T-helper 2 cell treated with Interferon-gamma antibody and Interleukin-4, amounts not matched to agents 5 μg/mL and 100 μg/mL, for 36 hours (primary cell): ENCODE measurements at regions not wholly inside any gene's neighbourhood (a gene's known extent, or its start where the extent isn't known, plus 50 kb on each side); places are given as distances from the start of the nearest gene placed in this dataset.
"Not testable (repeated sequence)": the region's sequence is repeated elsewhere in the genome, so short reads cannot be mapped to it uniquely, and the experiment has no call there.

Experiments
- DNase-seq: peaks from one replicate; pipeline ENCODE4 v3.0.0; 2021; ENCODE audit warnings: low spot score
- H3K27ac Mint-ChIP-seq: one replicate; pipeline ENCODE4 v1.8.0; 2021; ENCODE audit warnings: mild to moderate bottlenecking, mixed read lengths
- H3K27me3 Mint-ChIP-seq: one replicate; pipeline ENCODE4 v1.8.0; 2021; ENCODE audit warnings: low read depth, mixed read lengths
- H3K36me3 Mint-ChIP-seq: one replicate; pipeline ENCODE4 v1.8.0; 2021; ENCODE audit warnings: low read depth, mixed read lengths
- H3K4me1 Mint-ChIP-seq: one replicate; pipeline ENCODE4 v1.8.0; 2021; ENCODE audit warnings: low read depth, mixed read lengths
- H3K4me3 Mint-ChIP-seq: one replicate; pipeline ENCODE4 v1.8.0; 2022; ENCODE audit warnings: mild to moderate bottlenecking, moderate library complexity, mixed read lengths
- H3K9me3 Mint-ChIP-seq: one replicate; pipeline ENCODE4 v1.8.0; 2021; ENCODE audit warnings: mixed read lengths

DNA sequence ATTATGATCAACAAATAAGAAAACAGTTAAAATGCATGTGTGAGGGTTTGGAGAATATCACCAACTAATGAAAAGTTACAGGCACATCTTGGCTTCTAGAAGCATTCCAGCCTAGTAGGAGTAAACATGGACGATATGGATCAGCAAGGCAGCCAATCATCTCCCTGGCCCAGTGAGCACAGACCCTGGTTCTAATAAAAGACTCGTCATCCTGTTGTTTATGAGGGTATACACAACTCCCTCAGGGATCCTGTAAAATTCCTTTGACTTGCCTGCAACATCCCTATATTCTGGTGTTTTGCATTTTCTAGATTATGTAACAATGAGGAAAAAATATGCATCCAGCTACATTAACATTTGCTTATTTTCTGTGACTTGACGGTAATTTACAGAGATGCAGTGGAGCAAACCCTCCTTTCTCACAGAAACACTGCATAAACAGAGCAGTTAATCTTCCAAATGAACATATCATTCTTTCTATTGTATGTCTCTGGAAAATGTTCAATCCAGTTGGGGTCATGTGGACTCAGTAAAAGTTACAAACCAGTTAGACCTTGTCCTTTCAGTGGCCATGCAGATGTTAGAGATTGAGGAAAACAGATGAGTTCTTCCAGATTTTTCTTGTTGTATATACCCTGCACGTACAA is 88.9 kb upstream of the NDP start:
- Mint-ChIP-seq H3K9me3 (no peaks in the 10 kb centered on the region), H3K4me1 (no peaks in the 10 kb centered on the region), H3K4me3 (no peak overlapping the region), H3K27ac (no peak overlapping the region), H3K27me3 (no peaks in the 10 kb centered on the region), H3K36me3 (no peaks in the 10 kb centered on the region)
- no peak for DNase-seq

DNA sequence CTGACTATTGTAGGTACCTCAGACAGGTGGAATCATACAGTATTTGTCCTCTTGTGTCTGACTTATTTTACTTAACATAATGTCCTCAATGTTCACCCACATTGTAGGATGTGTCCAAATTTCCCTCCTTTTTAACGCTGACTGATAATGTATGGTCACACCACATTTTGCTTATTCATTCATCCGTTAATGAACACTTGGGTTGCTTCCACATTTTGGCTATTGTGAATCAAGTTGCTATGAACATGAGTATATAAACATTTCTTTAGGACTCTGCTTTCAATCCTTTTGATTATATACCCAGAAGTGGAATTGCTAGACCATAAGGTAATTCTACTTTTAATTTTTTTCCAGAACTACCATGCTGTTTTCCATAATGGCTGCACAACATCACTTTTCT is 87.0 kb upstream of the NDP start:
- no peak for DNase-seq
- H3K36me3 Mint-ChIP-seq = no peaks in the 10 kb centered on the region
- peaks cover 6% of the 10 kb centered on the region for H3K4me1 Mint-ChIP-seq
- H3K27ac Mint-ChIP-seq = no peak overlapping the region
- no peaks in the 10 kb centered on the region for H3K9me3 Mint-ChIP-seq
- no peak overlapping the region for H3K4me3 Mint-ChIP-seq
- peaks cover 4% of the 10 kb centered on the region for H3K27me3 Mint-ChIP-seq

DNA sequence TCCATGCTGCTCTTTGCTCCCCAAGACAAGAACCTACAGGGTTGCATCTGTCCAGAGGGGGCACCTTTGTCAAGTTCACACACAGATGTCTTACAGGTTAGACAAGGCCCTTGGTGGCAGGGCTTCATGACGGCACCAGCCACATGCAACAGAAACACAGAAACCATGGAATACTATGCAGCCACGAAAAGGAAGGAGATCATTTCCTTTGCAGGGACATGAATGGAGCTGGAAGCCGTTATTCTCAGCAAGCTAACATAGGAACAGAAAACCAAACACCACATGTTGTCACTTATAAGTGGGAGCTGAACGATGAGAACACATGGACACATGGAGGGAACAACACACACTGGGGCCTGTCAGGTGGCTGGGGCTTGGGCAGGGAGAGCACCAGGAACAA is 85.1 kb upstream of the NDP start:
- H3K4me3 Mint-ChIP-seq = no peak overlapping the region
- H3K27me3 Mint-ChIP-seq = peaks cover 6% of the 10 kb centered on the region
- H3K27ac Mint-ChIP-seq = no peak overlapping the region
- DNase-seq = no peak
- H3K9me3 Mint-ChIP-seq = no peaks in the 10 kb centered on the region
- H3K4me1 Mint-ChIP-seq = peaks cover 8% of the 10 kb centered on the region
- no peaks in the 10 kb centered on the region for H3K36me3 Mint-ChIP-seq

DNA sequence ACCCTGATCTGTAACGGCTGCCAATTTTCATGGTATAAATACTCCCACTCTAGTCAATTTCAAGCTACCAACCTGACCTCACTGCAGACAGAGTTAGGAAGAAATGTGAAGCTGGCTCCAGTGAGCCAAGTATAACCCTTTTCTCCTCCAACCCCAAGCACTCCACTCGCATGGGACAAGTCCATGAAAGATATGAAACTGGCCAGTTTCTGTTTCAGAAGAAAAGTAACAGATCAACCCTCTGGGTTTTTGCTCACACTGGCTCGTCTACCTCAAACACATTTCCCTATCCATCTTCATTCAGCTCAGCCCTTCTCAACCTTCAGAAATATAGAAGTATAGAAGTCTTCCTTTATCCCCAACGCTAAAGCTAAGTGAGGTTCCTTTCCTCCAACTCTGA is 82.4 kb upstream of the NDP start:
- H3K27ac Mint-ChIP-seq = no peak overlapping the region
- no peaks in the 10 kb centered on the region for H3K9me3 Mint-ChIP-seq
- no peak overlapping the region for H3K4me3 Mint-ChIP-seq
- H3K4me1 Mint-ChIP-seq = peaks cover 8% of the 10 kb centered on the region
- H3K27me3 Mint-ChIP-seq = peaks cover 6% of the 10 kb centered on the region
- no peak for DNase-seq
- H3K36me3 Mint-ChIP-seq = no peaks in the 10 kb centered on the region

DNA sequence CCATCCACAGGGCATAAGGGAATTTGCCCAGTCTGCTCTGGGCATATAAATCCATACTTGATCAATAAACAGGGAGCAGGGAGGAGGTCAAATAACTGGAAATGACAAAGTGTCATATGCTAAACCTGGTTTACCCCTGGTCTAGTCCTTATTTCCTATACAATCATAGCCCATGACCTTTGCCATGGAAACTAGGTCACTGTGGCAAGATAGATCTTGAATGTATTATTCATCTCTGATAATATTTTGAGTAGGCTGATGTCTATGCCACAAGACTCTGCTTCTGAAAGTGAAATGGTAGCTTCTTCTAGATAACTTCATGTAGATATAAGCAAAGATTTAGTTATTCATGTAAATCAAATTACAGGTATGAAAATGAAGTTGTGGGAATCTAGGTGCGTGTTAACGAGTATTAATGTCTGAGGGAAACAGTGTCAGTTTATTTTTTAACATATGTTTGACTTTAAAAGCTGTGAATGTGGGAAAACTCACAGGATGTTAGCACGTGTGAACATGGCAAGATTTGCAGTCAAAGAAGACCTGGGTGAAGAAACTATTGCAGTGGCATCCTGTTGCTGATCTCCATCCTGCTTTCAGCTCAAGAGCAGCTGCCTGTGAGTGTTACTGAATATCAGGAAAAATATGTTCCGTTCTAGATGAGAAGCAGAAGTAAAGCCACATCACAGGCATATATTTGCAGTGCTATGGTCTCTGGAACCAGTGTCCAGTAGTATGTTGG is 81.8 kb upstream of the NDP start:
- H3K27ac Mint-ChIP-seq = no peak overlapping the region

DNA sequence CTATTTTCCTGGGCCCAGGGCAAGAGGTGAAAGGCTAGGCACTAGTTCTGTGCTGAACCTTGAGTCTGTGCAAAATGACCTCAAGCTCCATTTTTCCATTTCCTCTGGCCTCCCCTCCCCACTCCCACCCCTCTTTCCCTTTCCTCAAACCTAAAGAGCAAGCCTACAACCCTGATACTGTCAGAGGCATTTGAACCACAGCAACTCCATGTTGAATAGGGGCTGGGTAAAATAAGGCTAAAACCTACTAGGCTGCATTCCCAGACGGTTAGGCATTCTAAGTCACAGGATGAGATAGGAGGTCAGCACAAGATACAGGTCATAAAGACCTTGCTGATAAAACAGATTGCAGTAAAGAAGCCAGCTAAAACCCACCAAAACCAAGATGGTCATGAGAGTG is 71.9 kb upstream of the NDP start:
- not testable (repeated sequence) for H3K27ac Mint-ChIP-seq, DNase-seq, H3K4me1 Mint-ChIP-seq, H3K9me3 Mint-ChIP-seq, H3K36me3 Mint-ChIP-seq, H3K4me3 Mint-ChIP-seq, H3K27me3 Mint-ChIP-seq

More for the DNA sequence above, 81.8 kb upstream of the NDP start:
- DNase-seq = peak; percentile 3
- H3K27me3 Mint-ChIP-seq = peaks cover 6% of the 10 kb centered on the region
- no peaks in the 10 kb centered on the region for H3K36me3 Mint-ChIP-seq
- no peak overlapping the region for H3K4me3 Mint-ChIP-seq
- peaks cover 8% of the 10 kb centered on the region for H3K4me1 Mint-ChIP-seq
- H3K9me3 Mint-ChIP-seq = no peaks in the 10 kb centered on the region

DNA sequence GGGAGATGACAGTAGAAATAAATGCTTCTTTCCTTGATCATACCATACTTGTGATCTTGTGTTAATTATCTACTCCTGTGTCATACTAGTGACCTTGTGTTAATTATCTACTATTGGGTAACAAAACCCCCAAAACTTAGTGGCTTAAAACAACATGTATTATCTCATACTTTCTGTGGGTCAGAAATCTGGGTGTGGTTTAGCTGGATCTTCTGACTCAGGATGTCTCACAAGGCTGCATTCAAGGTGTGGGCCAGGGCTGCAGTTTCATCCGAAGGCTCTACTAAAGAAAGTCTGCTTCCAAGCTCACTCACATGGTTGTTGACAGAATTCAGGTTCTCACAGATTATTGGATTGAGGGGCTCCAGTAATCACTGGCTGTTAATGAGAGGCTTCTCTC is 70.3 kb upstream of the NDP start:
- no peaks in the 10 kb centered on the region for H3K27me3 Mint-ChIP-seq
- H3K36me3 Mint-ChIP-seq = no peaks in the 10 kb centered on the region
- no peak overlapping the region for H3K27ac Mint-ChIP-seq
- H3K4me3 Mint-ChIP-seq = no peak overlapping the region
- no peaks in the 10 kb centered on the region for H3K9me3 Mint-ChIP-seq
- H3K4me1 Mint-ChIP-seq = no peaks in the 10 kb centered on the region
- no peak for DNase-seq

DNA sequence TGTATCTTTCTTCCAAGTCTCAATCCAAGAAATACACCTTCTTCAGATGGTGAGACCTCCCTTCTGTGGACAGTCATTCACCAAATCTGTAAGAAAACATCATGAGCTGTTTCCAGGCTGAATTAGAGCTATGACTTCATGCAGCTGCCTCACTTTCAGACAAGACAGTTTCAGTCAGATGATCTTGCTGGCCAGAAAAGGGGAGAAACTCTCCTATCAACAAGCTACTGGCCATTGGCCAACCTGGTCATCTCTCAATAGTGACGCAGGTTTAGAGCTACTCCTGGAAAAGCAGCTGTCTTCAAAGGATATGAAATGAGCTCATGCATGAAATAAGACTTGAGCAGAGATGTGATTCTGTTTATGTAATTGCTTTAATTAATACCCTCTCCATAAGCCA is 69.6 kb upstream of the NDP start:
- Mint-ChIP-seq H3K27me3 (peaks cover 2% of the 10 kb centered on the region), H3K27ac (no peak overlapping the region), H3K36me3 (no peaks in the 10 kb centered on the region), H3K4me3 (no peak overlapping the region), H3K9me3 (no peaks in the 10 kb centered on the region), H3K4me1 (no peaks in the 10 kb centered on the region)
- DNase-seq = no peak

DNA sequence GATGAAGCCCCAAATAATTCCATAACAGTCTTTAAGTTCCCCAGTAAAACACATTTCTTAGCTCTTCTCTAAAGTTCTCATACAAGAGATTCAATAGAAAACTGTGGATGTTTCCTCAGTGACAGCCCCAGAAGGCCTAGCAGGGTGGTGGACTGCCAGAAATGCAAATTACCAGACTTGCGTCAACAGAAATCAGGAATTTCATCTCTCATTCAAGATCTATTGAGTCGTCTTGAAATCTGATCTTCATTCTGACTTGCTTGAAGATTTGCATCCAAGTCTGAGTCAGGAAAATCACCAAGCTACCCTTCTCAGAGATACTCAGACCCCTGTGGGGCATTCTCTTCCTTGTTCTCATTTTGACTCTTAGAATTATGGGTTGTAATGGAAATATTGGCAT is 68.9 kb upstream of the NDP start:
- Mint-ChIP-seq H3K36me3 (no peaks in the 10 kb centered on the region), H3K9me3 (no peaks in the 10 kb centered on the region), H3K27ac (no peak overlapping the region), H3K27me3 (peaks cover 2% of the 10 kb centered on the region), H3K4me1 (no peaks in the 10 kb centered on the region), H3K4me3 (no peak overlapping the region)
- no peak for DNase-seq

DNA sequence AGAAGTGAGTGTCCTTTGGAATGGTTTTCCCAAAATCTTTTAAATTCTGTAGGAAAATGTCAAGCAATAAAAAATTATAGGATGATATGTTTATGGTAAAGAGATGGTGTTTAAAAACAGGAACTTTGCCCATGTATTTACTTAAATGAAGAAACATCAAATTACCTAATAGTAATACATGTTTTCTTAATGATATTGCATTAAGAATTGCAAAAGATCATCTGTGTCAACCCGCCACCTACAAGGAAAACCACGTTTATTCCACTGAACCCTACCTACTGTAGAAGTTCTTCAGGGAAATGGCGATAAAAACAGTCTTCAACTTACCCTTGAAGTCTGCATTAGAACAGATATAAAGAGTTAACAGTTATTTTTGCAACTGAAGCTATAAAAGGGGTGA is 67.2 kb upstream of the NDP start:
- Mint-ChIP-seq H3K36me3 (no peaks in the 10 kb centered on the region), H3K9me3 (no peaks in the 10 kb centered on the region), H3K4me3 (no peak overlapping the region), H3K27ac (no peak overlapping the region), H3K4me1 (no peaks in the 10 kb centered on the region), H3K27me3 (peaks cover 2% of the 10 kb centered on the region)
- DNase-seq = no peak

DNA sequence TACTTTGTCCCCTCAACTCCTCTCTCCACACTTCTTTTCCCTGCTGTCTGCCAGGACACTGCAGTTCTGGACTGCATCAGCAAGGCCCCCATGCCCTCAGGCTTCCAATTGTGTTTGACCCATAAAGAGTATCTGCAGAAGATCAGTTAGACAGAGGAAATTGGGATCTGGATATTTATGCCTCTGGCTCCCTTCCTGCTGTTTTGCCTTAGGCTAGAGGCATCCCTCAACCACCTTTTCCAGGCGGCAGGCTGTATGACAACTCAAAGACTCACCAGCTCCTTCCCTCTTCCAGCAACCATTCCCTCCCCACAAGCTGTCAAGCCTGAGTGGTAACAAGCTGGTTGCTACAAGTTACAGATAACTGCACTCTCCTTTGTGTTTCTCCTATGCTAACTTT is 66.4 kb upstream of the NDP start:
- no peak for DNase-seq
- Mint-ChIP-seq H3K9me3 (no peaks in the 10 kb centered on the region), H3K4me1 (no peaks in the 10 kb centered on the region), H3K36me3 (no peaks in the 10 kb centered on the region), H3K4me3 (no peak overlapping the region), H3K27ac (no peak overlapping the region), H3K27me3 (peaks cover 2% of the 10 kb centered on the region)

DNA sequence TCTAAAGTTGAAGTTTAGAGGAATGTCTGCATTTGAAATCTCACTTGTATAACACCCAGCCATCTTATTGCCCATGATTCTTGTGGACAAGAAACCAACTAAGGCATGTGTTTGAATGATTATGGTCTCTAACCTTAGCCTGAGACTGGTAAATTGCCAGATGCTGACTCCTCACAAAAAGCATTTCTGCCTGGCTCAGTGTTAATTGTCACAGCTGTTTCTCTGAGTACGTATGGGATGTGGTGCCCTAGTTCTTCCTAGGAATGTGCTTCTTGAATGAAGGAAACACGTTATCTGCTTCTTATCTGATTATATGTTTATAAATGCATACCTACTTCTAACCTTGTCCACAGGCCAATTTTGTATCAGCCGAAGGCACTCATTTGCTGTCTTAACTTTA is 63.1 kb upstream of the NDP start:
- no peak overlapping the region for H3K27ac Mint-ChIP-seq
- peaks cover 7% of the 10 kb centered on the region for H3K4me1 Mint-ChIP-seq
- H3K9me3 Mint-ChIP-seq = no peaks in the 10 kb centered on the region
- DNase-seq = no peak
- no peaks in the 10 kb centered on the region for H3K36me3 Mint-ChIP-seq
- H3K4me3 Mint-ChIP-seq = no peak overlapping the region
- peaks cover 2% of the 10 kb centered on the region for H3K27me3 Mint-ChIP-seq

DNA sequence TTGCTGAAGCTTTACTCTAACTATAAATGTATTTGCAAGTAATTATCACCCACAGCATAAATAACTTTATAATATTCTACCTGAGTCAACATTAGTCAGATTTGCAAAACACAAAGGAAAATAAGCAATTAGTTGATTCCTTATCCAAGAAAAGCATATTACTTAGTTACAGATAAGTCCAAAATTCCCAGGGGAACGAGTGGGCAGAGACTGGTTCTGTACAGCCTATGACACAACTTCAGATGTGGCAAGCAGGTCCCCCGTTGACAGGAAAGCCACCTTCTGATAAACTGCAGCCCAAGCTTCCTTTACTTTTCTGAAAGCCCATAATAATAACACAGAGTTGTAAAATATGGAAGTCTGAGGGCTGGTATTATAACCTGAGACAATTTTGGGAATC is 62.4 kb upstream of the NDP start:
- H3K36me3 Mint-ChIP-seq = no peaks in the 10 kb centered on the region
- H3K27me3 Mint-ChIP-seq = peaks cover 2% of the 10 kb centered on the region
- DNase-seq = no peak
- no peaks in the 10 kb centered on the region for H3K9me3 Mint-ChIP-seq
- no peak overlapping the region for H3K4me3 Mint-ChIP-seq
- H3K4me1 Mint-ChIP-seq = peaks cover 7% of the 10 kb centered on the region
- no peak overlapping the region for H3K27ac Mint-ChIP-seq

DNA sequence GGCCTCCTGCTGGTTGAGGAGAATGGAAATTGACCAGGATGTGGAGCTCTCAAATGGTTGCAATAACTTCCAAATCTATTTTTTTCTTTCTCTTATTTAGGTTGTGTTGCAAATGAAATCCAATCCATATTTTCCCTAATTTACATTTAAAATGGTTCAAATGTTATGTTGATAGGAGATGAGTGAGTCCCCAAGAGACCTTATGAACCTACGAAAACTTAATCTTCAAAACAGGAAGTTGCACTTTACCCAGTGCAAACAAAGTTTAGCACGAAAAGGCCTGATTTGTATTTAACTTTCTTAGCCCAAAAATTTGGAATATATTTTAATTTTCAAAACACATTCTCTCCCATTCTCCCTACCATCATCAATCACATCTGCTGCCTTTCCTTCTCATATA is 59.3 kb upstream of the NDP start:
- H3K27ac Mint-ChIP-seq = peak overlapping the region; percentile 28
- no peaks in the 10 kb centered on the region for H3K36me3 Mint-ChIP-seq
- no peak for DNase-seq
- no peaks in the 10 kb centered on the region for H3K27me3 Mint-ChIP-seq
- H3K4me1 Mint-ChIP-seq = peaks cover 7% of the 10 kb centered on the region
- peak overlapping the region; percentile 13 for H3K4me3 Mint-ChIP-seq
- no peaks in the 10 kb centered on the region for H3K9me3 Mint-ChIP-seq

DNA sequence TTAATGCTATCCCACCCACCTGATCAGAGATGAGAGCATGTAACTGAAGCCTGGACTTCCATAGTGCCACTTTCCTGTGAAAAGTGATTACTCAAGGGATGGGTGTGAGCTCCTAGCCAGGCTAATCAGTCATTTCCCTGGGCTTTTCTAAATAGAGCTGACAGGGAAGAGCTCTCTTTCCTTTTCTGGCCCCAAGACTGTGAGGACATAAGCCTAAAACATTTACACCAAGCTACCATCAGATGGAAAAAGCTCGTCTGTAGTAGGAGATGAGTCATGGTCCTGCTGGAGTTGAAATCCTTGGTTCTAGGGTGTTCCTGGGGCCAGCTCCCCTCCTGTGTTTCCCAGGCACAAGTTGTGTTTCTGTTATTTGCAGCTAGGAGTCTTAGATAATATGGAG is 52.4 kb upstream of the NDP start:
- H3K4me3 Mint-ChIP-seq = no peak overlapping the region
- peaks cover 4% of the 10 kb centered on the region for H3K4me1 Mint-ChIP-seq
- H3K36me3 Mint-ChIP-seq = no peaks in the 10 kb centered on the region
- no peak overlapping the region for H3K27ac Mint-ChIP-seq
- H3K27me3 Mint-ChIP-seq = no peaks in the 10 kb centered on the region
- no peak for DNase-seq
- no peaks in the 10 kb centered on the region for H3K9me3 Mint-ChIP-seq
